K562 (cell line): ENCODE measurements at regions not wholly inside any gene's neighbourhood (a gene's known extent, or its start where the extent isn't known, plus 50 kb on each side); places are given as distances from the start of the nearest gene placed in this dataset.

Source experiments
- ATAC-seq: fragments of 200-7000 bp; cut with Tn5 transposase; 3 replicates; pipeline ENCODE4 v1.9.1; 2020; ENCODE audit warnings: moderate library complexity
- BruUV-seq: library from RNA; stranded (reverse); fragments of 400-500 nt; replicated peaks from 2 replicates; lab custom pipeline; 2021; lab: Mats Ljungman, UMichigan
- CTCF ChIA-PET: fragments of 300-600 bp; formaldehyde crosslinking; extraction: SDS; loops from one replicate; lab custom pipeline; 2021; ENCODE audit warnings: low intra/inter-chr PET ratio; lab: Yijun Ruan, JAX
- POLR2A ChIA-PET: fragments of 300-600, 350-650 bp; sonication (Branson Sonifier 250); formaldehyde crosslinking; extraction: SDS; loops from one replicate; lab custom pipeline; 2021; ENCODE audit warnings: antibody characterized with exemption, inconsistent platforms; lab: Yijun Ruan, JAX
- DNase-seq, 4 experiments: peaks; one replicate each; pipeline versions ENCODE4 v3.0.0 to v3.0.0-alpha.2; 2011 to 2018; ENCODE audit warnings: low spot score in 3 of 4, mixed read lengths in 3 of 4; ENCODE audit errors: extremely low read depth in 1 of 4
- FAIRE-seq: peaks from 2 replicates; lab custom pipeline; 2011; peaks lifted over from hg19 to GRCh38; lab: Jason Lieb, UNC
- H2AFZ ChIP-seq: 2 replicates; pipeline ENCODE4 v1.6.0; 2011; ENCODE audit warnings: low read depth, low read length, control low read depth, inconsistent platforms
- H3K27ac ChIP-seq: fragments of 200-600 bp; 3 replicates; pipeline ENCODE4 v1.8.0; 2011; ENCODE audit warnings: low read depth, mild to moderate bottlenecking, control low read depth, inconsistent platforms, low read length, moderate library complexity, mixed read lengths; ENCODE audit errors: extremely low read depth
- H3K27me3 ChIP-seq, 2 experiments: fragments of 300-600 bp in 1 of 2; 2 replicates in 1 of 2; 3 replicates in 1 of 2; pipeline versions ENCODE4 v1.6.0 to v1.8.0; 2011; ENCODE audit warnings: inconsistent platforms in 2 of 2, low read length in 2 of 2, mild to moderate bottlenecking in 1 of 2, mixed read lengths in 1 of 2, moderate library complexity in 1 of 2; ENCODE audit not compliant: control insufficient read depth in 2 of 2, insufficient read depth in 2 of 2
- H3K36me3 ChIP-seq: fragments of 300-600 bp; 3 replicates; pipeline ENCODE4 v1.8.0; 2011; ENCODE audit warnings: mild to moderate bottlenecking, low read length, inconsistent platforms; ENCODE audit not compliant: control insufficient read depth, insufficient read depth
- H3K4me1 ChIP-seq, 2 experiments: fragments of 200-600 bp in 1 of 2; replicated peaks in 1 of 2; 2 replicates in 1 of 2; 3 replicates in 1 of 2; pipeline versions ENCODE4 v1.5.1 to v1.8.0; 2011; ENCODE audit warnings: inconsistent platforms in 2 of 2, low read length in 2 of 2, mild to moderate bottlenecking in 1 of 2, mixed read lengths in 1 of 2, moderate library complexity in 1 of 2; ENCODE audit not compliant: control insufficient read depth in 2 of 2, insufficient read depth in 2 of 2
- H3K4me2 ChIP-seq: 2 replicates; pipeline ENCODE4 v1.6.1; 2011; ENCODE audit warnings: low read length, control low read depth, inconsistent platforms, mixed read lengths; ENCODE audit not compliant: insufficient read depth
- H3K4me3 ChIP-seq: fragments of 200-600 bp; sonication (generic), shearing (Covaris generic); 2 replicates; pipeline ENCODE4 v1.5.1; 2016; ENCODE audit warnings: control low read depth, inconsistent platforms
- H3K79me2 ChIP-seq: fragments of 200-600 bp; 3 replicates; pipeline ENCODE4 v1.8.0; 2011; ENCODE audit warnings: low read length, inconsistent platforms; ENCODE audit not compliant: control insufficient read depth, insufficient read depth
- H3K9ac ChIP-seq, 2 experiments: 2 replicates each; pipeline versions ENCODE4 v1.6.0 to v1.6.1; 2011; ENCODE audit warnings: low read depth in 2 of 2, low read length in 2 of 2, control low read depth in 1 of 2, inconsistent platforms in 1 of 2, mild to moderate bottlenecking in 1 of 2, mixed read lengths in 1 of 2; ENCODE audit not compliant: insufficient read depth in 1 of 2
- H3K9me1 ChIP-seq: one replicate; pipeline ENCODE4 v1.6.0; 2011; ENCODE audit warnings: inconsistent platforms, mild to moderate bottlenecking, low read length, moderate library complexity; ENCODE audit not compliant: control insufficient read depth, insufficient read depth
- H3K9me3 ChIP-seq: replicated peaks from 2 replicates; pipeline ENCODE4 v1.5.1; 2011; ENCODE audit warnings: low read depth, low read length, inconsistent platforms; ENCODE audit not compliant: control insufficient read depth, insufficient read depth
- H4K20me1 ChIP-seq: replicated peaks from 2 replicates; pipeline ENCODE4 v1.6.1; 2011; ENCODE audit warnings: low read length, inconsistent platforms, mixed read lengths; ENCODE audit not compliant: control insufficient read depth, insufficient read depth
- CBX8 ChIP-seq: fragments of 200-600 bp; sonication (generic); IDR thresholded peaks from 2 replicates; pipeline ENCODE4 v1.6.1; 2012; ENCODE audit warnings: borderline replicate concordance, mixed run types, low read depth, mild to moderate bottlenecking, moderate library complexity, mixed read lengths, low read length, control low read depth, inconsistent platforms; ENCODE audit not compliant: poor library complexity, severe bottlenecking; ENCODE audit errors: extremely low read depth
- CHCHD3 ChIP-seq: fragments of 250-450 bp; sonication (Bioruptor Pico); IDR thresholded peaks from 2 replicates; pipeline ENCODE4 v2.1.2; 2022; ENCODE audit warnings: mild to moderate bottlenecking
- GTF2F1 ChIP-seq: IDR thresholded peaks from 2 replicates; pipeline ENCODE4 v1.6.1; 2011; ENCODE audit warnings: low read depth, low read length, improper control_type of control experiment
- HOXB6 ChIP-seq: fragments of 250-450 bp; sonication (Bioruptor Pico); IDR thresholded peaks from 2 replicates; pipeline ENCODE4 v1.5.1; 2022; ENCODE audit warnings: mild to moderate bottlenecking, borderline replicate concordance
- PHB ChIP-seq: fragments of 250-450 bp; sonication (Bioruptor Pico); IDR thresholded peaks from 2 replicates; pipeline ENCODE4 v1.5.0; 2021
- SIN3B ChIP-seq: fragments of 450-650 bp; IDR thresholded peaks from 2 replicates; pipeline ENCODE4 v1.6.1; 2017; ENCODE audit warnings: low read depth, mild to moderate bottlenecking, moderate library complexity
- ZNF23 ChIP-seq: fragments of 250-450 bp; sonication (Bioruptor Pico); IDR thresholded peaks from 2 replicates; pipeline ENCODE4 v1.4.0; 2020; ENCODE audit warnings: mild to moderate bottlenecking
- ZNF785 ChIP-seq: fragments of 250-450 bp; sonication (Bioruptor Pico); IDR thresholded peaks from 2 replicates; pipeline ENCODE4 v1.4.0; 2020; ENCODE audit warnings: mild to moderate bottlenecking
- ZNF79 ChIP-seq: fragments of 250-450 bp; sonication (Bioruptor Pico); IDR thresholded peaks from 2 replicates; pipeline ENCODE4 v1.4.0; 2020; ENCODE audit warnings: low read depth, mild to moderate bottlenecking, moderate library complexity
- WGBS: fragments of 100-300 bp; shearing (Covaris generic); methylation state at CpG from one replicate; pipeline ENCODE4 v1.1.6; 2016; ENCODE audit warnings: low coverage, mixed read lengths; ENCODE audit not compliant: insufficient coverage; ENCODE audit errors: missing lambda C conversion rate; 5-methylcytosine and 5-hydroxymethylcytosine counted together
- in situ Hi-C: fragments of 300-500 bp; cut with MboI; formaldehyde crosslinking; loops from 4 replicates; pipeline ENCODE4 v1.15.0; 2018; ENCODE audit warnings: inconsistent platforms, mixed read lengths
- intact Hi-C: fragments of 100-400 bp; cut with micrococcal nuclease; formaldehyde crosslinking; loops from 2 replicates; pipeline ENCODE4 v1.14.2; 2022
- TF ChIP-seq, protein P1 (sequence below), 3 experiments: fragments of 200-800 bp in 1 of 3; fragments of 250-450 bp in 1 of 3; fragments of 450-650 bp in 1 of 3; sonication (Bioruptor Pico) in 1 of 3; sonication (Bioruptor generic) in 1 of 3; formaldehyde crosslinking in 1 of 3; IDR thresholded peaks; 2 replicates each; pipeline versions ENCODE4 v1.6.1 to v1.8.0; 2016 to 2022; ENCODE audit warnings: mild to moderate bottlenecking in 2 of 3, missing genetic modification characterization in 2 of 3, missing compliant biosample characterization in 1 of 3, moderate library complexity in 1 of 3

DNA sequence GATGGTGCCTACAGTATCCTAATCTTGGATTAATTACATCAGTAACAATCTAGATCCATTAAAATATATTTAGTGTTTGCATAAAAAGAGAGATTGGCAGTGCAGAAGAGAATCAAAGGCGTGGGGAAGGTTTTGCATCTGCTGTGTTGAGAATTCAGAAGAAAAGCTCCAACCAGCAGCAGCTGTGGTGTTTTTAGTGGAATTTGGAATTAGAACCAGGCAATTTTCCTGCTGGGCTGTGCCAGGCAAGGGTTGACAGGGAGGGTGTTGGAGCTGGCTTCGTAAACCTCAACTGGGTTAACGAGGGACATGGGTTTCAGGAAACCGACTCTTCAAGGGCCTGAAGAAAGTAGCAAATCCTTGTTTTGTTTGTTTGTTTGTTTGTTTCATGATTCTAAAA lies 107.8 kb upstream of the WSCD1 start:
- ChIA-PET POLR2A (no interaction called here), CTCF (no interaction called here)
- Histone ChIP-seq H3K36me3 (no peaks in the 10 kb centered on the region), H3K27me3 (no peaks in the 10 kb centered on the region), H3K9me3 (no peaks in the 10 kb centered on the region), H3K9ac (no peak overlapping the region), H3K4me1 (no peaks in the 10 kb centered on the region), H2AFZ (no peak overlapping the region), H3K4me3 (no peak overlapping the region), H3K4me2 (no peak overlapping the region), H4K20me1 (no peaks in the 10 kb centered on the region), H3K27ac (no peak overlapping the region), H3K79me2 (no peaks in the 10 kb centered on the region), H3K9me1 (no peaks in the 10 kb centered on the region)
- in situ Hi-C loops (no loop called here), intact Hi-C loops (no loop called here)
- DNase-seq (no peak), FAIRE-seq (no peak), ATAC-seq (no peak)
- 20% methylated on average over 1 of the region's 4 CpGs for WGBS
- TF ChIP-seq SIN3B (no peak), HOXB6 (CRISPR knock-in tag) (no peak), PHB (no peak), ZNF79 (CRISPR knock-in tag) (no peak), ZNF785 (no peak), CHCHD3 (CRISPR knock-in tag) (no peak), GTF2F1 (no peak), CBX8 (no peak), ZNF23 (CRISPR knock-in tag) (no peak)
- TF ChIP-seq, protein P1, sequence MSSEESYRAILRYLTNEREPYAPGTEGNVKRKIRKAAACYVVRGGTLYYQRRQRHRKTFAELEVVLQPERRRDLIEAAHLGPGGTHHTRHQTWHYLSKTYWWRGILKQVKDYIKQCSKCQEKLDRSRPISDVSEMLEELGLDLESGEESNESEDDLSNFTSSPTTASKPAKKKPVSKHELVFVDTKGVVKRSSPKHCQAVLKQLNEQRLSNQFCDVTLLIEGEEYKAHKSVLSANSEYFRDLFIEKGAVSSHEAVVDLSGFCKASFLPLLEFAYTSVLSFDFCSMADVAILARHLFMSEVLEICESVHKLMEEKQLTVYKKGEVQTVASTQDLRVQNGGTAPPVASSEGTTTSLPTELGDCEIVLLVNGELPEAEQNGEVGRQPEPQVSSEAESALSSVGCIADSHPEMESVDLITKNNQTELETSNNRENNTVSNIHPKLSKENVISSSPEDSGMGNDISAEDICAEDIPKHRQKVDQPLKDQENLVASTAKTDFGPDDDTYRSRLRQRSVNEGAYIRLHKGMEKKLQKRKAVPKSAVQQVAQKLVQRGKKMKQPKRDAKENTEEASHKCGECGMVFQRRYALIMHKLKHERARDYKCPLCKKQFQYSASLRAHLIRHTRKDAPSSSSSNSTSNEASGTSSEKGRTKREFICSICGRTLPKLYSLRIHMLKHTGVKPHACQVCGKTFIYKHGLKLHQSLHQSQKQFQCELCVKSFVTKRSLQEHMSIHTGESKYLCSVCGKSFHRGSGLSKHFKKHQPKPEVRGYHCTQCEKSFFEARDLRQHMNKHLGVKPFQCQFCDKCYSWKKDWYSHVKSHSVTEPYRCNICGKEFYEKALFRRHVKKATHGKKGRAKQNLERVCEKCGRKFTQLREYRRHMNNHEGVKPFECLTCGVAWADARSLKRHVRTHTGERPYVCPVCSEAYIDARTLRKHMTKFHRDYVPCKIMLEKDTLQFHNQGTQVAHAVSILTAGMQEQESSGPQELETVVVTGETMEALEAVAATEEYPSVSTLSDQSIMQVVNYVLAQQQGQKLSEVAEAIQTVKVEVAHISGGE (CRISPR knock-in tag; IDR thresholded peaks at IDR 0.05): no peak
- no TSS peak for BruUV-seq
